Activated naive CD4-positive, alpha-beta T cell treated with anti-CD3 and anti-CD28 coated beads, Interleukin-2, amount 50 U/mL, for 72 hours (primary cell): ENCODE measurements at regions not wholly inside any gene's neighbourhood (a gene's known extent, or its start where the extent isn't known, plus 50 kb on each side); places are given as distances from the start of the nearest gene placed in this dataset.

Experiments
- ATAC-seq, 2 donors: fragments of 150-1000 bp; cut with Tn5 transposase; 2 replicates each; pipeline ENCODE4 v1.10.0; 2021; ENCODE audit warnings: mild to moderate bottlenecking in 2 of 2, moderate library complexity in 2 of 2
- DNase-seq, 2 donors: peaks; one replicate each; pipeline ENCODE4 v3.0.0; 2021 to 2022; ENCODE audit warnings: low spot score in 2 of 2
- H3K27ac Mint-ChIP-seq, 2 donors: one replicate each; pipeline ENCODE4 v1.8.0; 2022; ENCODE audit warnings: mild to moderate bottlenecking in 2 of 2, mixed read lengths in 2 of 2
- H3K36me3 Mint-ChIP-seq, 2 donors: one replicate each; pipeline ENCODE4 v1.8.0; 2022; ENCODE audit warnings: mixed read lengths in 2 of 2
- H3K9me3 Mint-ChIP-seq, 2 donors: one replicate each; pipeline ENCODE4 v1.8.0; 2022; ENCODE audit warnings: mixed read lengths in 2 of 2

DNA sequence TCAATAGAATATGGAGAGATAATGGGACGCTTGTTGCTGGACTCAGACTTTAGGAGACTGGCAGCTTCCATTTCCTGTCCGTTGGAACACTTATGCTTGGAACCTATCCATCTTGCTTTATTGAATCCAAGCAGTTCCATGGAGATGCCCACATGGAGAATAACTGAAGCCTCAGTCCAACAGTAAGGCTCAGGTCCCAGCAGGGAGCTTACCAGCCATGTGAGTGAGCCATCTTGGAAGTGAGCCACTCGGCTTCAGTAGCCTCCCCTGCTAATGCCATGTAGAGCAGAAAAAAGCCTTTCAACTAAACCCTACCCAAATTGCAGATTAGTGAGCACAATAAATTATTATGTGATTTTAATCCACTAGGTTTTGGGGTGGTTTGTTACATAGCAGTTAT is 538.8 kb upstream of the STXBP6 start:
- peaks cover 19 to 33% of the 10 kb centered on the region in 2 donors for H3K9me3 Mint-ChIP-seq
- peaks cover 0 to 26% of the 10 kb centered on the region in 2 donors for H3K36me3 Mint-ChIP-seq
- no peak overlapping the region for H3K27ac Mint-ChIP-seq
- ATAC-seq (no peak), DNase-seq (no peak)

DNA sequence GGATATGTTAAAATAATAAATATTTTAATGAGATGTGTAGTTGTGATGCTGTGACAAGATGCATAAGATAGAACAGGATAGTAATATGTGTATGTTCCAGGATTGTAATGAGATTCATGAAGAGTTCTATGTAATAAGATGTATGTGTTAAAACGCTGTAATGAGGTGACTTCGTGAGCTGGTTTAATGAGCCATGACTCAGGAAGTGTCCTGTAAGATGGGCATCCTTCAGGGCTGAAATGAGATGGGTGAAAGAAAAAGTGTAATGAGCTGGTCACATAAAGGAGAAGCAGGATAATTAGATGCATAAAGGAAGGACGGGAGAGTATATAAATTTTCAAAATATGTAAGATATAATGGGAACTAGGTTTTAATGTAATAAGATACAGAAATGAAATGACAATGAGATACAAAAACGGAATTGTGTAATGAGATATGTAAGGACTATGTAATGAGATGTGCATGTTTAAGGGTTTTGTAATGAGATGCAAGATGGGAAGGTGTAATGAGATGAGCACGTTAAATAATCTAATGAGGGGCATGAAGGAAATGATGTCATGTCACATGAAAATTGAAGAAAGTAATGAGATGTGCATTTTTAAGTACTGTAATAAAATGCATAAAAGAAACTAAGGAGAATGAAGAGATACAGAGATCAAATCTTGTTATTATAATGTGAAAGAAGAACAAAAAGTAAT is 524.8 kb upstream of the STXBP6 start:
- no peaks in the 10 kb centered on the region for H3K36me3 Mint-ChIP-seq
- ATAC-seq (no peak), DNase-seq (no peak)
- no peak overlapping the region for H3K27ac Mint-ChIP-seq
- peaks cover 11 to 21% of the 10 kb centered on the region in 2 donors for H3K9me3 Mint-ChIP-seq

DNA sequence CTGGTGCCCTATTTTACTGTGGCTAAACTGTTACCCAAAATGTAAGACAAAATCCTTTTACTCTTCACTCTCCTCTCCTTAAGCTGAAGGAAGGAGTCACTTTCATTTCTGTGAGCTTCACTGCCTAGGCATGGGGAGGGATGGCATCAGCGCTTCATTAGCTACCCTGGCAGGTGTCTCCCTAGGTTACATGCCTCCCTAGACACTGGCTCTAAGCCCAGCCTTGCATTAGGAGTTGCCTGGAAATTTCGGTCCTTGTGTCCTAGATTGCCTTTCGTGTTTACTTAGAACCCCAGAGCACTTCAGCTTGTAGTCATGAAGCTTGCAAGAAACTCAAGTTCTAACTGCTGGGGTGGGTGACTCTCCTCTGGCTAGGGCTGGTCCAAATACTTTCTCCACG is 520.5 kb upstream of the STXBP6 start:
- ATAC-seq (no peak), DNase-seq (no peak)
- H3K36me3 Mint-ChIP-seq = no peaks in the 10 kb centered on the region
- peaks cover 17 to 36% of the 10 kb centered on the region in 2 donors for H3K9me3 Mint-ChIP-seq
- no peak overlapping the region for H3K27ac Mint-ChIP-seq

DNA sequence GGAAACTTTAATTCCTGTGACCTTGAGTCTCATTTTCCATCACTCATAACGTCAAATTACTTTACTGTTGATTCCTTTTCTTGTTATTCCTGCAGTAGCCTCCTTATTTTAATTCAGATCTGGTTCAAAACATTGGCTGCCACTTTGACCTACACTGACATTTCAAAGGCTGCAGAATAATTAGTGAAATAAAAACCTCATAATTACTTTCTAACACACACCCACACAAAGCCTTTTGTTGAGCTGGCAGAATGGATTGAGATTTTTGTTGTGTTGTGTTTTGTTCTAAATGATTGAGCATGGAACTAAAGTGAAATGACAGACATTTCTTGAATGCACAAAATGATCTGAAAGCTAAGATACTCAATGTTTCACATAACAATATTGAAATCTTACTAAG is 507.5 kb upstream of the STXBP6 start:
- DNase-seq = no peak
- no peaks in the 10 kb centered on the region for H3K36me3 Mint-ChIP-seq
- ATAC-seq = no peak
- no peak overlapping the region for H3K27ac Mint-ChIP-seq
- peaks cover 20 to 26% of the 10 kb centered on the region in 2 donors for H3K9me3 Mint-ChIP-seq

DNA sequence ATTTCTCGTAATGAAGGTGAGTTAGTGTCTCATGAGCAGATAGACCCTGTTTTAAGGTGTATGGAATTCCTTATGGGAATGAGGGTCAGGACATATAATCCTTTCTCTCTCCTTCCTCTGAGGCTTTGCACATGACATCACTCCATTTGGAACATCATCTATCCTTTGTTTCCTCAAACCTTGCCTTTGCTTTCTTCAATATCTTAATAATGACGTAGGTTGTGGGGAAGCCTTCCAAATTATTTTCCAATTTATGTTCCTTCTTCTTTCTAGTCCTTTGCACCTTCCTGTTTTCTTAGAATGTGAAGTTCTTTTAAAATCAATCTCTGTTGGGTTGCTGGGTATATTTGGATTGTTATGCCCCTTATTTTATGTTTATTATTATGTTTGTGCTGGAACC is 502.9 kb upstream of the STXBP6 start:
- DNase-seq (no peak), ATAC-seq (no peak)
- H3K9me3 Mint-ChIP-seq = peaks cover 27 to 36% of the 10 kb centered on the region in 2 donors
- no peak overlapping the region for H3K27ac Mint-ChIP-seq
- H3K36me3 Mint-ChIP-seq = no peaks in the 10 kb centered on the region

DNA sequence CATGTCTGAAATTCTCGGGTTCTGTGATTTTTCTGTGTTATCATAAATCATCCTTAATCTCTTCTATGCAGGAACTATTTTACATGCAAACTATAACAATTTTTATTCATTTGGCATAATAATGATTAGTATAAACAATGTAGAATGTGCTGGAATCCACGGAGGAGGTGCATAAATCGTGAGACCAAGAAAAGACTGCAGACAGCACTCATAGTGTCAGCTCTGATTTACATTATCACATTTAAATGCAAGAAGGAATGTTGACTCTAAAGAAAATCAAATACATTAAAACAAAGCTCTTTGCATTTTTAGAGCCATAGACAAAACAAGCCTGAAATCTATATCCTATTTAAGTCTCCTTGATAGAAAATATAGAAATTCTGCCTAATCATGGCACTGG is 501.7 kb upstream of the STXBP6 start:
- ATAC-seq (no peak), DNase-seq (no peak)
- no peaks in the 10 kb centered on the region for H3K36me3 Mint-ChIP-seq
- peaks cover 30 to 36% of the 10 kb centered on the region in 2 donors for H3K9me3 Mint-ChIP-seq
- no peak overlapping the region for H3K27ac Mint-ChIP-seq

DNA sequence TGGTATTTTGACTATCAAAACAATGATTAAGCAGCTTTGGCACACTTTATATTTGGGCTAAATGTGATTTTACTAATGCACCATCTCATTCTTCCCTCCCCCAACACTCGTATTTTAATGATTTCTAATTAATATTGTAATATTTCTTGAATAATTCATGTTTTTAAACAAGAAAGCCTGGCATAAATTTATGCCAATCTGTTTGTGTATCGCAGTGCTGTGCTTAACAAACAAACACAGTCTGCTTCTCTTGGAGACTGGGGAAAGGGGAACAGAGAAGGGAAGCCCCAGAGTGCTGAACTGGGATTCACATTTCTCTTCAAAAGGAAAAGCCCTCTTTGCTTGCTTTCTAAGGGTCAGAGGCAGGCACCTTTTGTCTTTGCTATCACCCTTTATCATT is 496.9 kb upstream of the STXBP6 start:
- no peak for DNase-seq
- ATAC-seq = no peak
- Mint-ChIP-seq H3K27ac (no peak overlapping the region), H3K36me3 (no peaks in the 10 kb centered on the region), H3K9me3 (peaks cover 12 to 18% of the 10 kb centered on the region in 2 donors)

DNA sequence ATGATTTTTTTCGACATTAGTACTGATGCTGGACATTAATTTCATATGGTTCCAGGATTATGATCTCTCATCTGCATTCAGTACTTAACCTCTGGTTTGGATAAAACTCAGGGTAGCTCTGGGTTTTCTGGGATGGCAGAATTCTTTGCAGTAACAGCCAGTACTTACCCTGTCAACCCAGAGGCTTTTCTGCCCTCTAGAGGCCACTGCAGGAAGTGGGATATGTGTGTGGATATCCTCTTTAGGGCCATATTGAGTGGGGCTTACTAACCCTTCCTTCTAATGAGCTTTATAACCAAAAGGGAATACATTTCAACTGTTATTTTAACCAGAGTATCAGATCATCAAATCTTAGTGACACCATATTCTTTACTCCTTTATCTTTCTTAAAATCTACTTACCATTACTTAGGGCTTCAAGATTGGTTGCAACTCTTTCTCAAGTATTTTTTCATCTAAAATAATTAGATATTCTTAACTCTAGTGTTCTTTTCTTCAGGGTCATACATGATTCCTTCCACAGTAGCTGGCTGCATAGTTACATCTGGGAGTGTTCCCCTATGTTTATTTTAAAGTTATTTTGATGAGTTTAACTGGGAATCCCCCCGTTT is 488.0 kb upstream of the STXBP6 start:
- no peak overlapping the region for H3K27ac Mint-ChIP-seq
- peaks cover 14 to 27% of the 10 kb centered on the region in 2 donors for H3K9me3 Mint-ChIP-seq
- peaks cover 0 to 4% of the 10 kb centered on the region in 2 donors for H3K36me3 Mint-ChIP-seq
- ATAC-seq = no peak
- peak in 1 of 2 donors; percentile 6 for DNase-seq

DNA sequence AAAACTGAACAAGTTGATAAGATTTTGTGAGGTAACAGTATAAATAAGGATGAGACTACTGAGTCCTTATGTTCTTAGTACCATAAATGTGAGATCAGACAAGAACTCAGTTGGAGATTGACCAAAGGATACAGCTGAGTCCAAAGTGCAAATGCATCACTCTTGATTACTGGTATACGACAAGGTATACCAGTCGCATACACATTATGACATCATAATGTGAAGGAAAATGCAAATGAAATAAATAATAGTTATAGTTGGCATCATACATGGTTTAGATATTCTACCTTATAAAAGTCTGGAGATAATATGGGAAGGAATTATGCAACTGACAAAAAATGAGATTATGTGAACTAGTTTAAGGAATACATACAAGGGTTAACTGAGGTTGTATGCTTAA is 476.3 kb upstream of the STXBP6 start:
- Mint-ChIP-seq H3K36me3 (peaks cover 0 to under 1% of the 10 kb centered on the region in 2 donors), H3K9me3 (peaks cover 4 to 5% of the 10 kb centered on the region in 2 donors), H3K27ac (no peak overlapping the region)
- DNase-seq (no peak), ATAC-seq (no peak)

DNA sequence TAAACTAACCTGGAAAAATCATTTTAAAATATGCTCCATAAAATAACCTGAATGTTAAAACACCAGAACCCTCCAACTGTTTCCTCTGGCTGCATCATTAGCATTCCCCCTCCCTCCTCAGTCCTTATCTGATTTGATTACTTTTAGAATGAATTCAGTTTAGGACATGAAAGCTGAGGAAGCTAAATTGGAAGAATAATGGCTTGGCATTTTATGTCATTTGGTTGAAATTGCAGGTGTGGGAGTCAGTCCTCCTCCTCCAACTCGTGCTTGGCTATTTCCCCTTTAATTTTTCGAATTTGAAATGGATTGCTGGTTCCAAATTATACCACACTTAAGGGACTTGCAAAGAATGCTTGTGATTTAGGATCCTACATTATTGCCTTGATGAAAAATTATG is 473.0 kb upstream of the STXBP6 start:
- no peak overlapping the region for H3K27ac Mint-ChIP-seq
- H3K36me3 Mint-ChIP-seq = no peaks in the 10 kb centered on the region
- peaks cover 9 to 22% of the 10 kb centered on the region in 2 donors for H3K9me3 Mint-ChIP-seq

DNA sequence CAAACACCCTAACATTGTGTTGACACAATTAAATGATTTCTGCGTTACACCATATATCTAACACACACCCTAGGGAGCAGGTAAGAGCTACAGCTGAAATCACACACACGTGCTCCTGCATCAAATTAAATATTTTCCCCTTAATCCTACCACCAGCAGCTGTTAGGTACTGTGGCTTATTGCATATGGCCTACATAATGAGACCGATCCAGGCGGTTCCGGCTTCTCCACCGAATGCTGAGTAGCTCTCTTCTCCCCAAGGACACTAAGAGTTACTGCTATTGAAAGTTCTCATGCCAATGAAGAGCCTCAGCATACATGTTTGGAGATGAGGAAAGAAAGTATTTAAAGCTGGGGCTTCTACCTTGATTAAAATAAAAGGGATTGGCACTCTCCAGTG is 472.2 kb upstream of the STXBP6 start:
- no peak for ATAC-seq
- H3K9me3 Mint-ChIP-seq = peaks cover 9 to 23% of the 10 kb centered on the region in 2 donors
- H3K36me3 Mint-ChIP-seq = no peaks in the 10 kb centered on the region

More for the DNA sequence above, 473.0 kb upstream of the STXBP6 start:
- ATAC-seq (no peak), DNase-seq (no peak)

DNA sequence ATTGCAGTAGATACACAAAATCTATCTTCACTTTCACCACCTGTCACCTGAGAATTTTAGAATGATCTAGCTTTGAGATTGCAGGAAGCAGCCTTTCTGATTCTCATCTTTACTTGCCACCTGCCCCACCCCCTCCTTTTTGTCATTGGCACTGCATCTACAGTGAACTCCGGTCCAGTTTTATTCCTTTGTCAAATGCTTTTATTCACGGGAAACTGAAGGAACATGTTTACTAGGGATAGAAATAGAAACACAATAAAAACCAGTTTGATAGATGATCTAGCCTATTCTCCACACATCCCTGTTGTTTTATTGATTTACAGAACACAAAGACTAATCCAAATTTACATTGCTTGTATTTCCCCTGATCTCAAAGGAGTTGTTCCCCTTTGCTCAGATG is 471.7 kb upstream of the STXBP6 start:
- H3K27ac Mint-ChIP-seq = no peak overlapping the region
- no peaks in the 10 kb centered on the region for H3K36me3 Mint-ChIP-seq
- H3K9me3 Mint-ChIP-seq = peaks cover 9 to 23% of the 10 kb centered on the region in 2 donors
- DNase-seq (no peak), ATAC-seq (no peak)

More for the DNA sequence above, 472.2 kb upstream of the STXBP6 start:
- DNase-seq = no peak
- no peak overlapping the region for H3K27ac Mint-ChIP-seq

DNA sequence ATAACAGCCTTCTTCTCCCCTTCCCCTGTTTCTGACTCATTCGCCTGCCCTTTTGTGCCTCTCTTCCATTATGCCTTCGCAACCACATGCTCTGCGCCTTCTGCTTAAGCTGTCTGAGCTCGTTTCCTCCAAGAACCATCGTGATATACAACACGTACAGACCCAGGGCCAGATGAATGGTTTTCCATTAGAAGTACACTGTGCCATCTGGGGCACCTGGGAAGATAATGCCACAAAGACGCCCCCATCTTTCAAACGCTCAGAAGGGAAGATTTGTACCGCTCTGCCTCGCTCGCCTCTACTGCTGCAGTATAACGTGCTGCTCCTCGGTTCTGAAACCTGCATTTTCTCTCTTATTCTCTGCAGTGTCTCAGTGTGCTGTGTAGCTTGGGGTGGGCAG is 470.9 kb upstream of the STXBP6 start:
- ATAC-seq (no peak), DNase-seq (no peak)
- no peaks in the 10 kb centered on the region for H3K36me3 Mint-ChIP-seq
- peaks cover 10 to 24% of the 10 kb centered on the region in 2 donors for H3K9me3 Mint-ChIP-seq
- H3K27ac Mint-ChIP-seq = no peak overlapping the region

DNA sequence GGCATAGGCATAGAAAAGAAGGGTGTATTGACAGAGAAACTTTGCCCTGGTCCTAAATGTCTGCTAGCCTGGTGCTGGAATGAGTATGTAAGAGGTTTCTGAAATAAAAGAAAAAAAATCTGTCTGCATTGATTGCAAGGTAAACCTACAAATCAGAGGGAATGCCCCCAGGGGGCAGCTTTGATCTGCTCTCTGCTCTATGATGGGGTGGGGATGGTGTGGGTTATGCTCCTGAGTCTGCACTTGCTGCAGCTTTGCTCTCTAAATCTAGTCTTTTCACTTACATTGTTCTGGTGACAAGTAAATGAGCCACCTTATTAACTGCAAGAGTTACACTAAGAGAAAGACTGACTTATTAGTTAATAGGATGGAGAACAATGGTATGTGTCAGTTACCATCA is 468.4 kb upstream of the STXBP6 start:
- no peak overlapping the region for H3K27ac Mint-ChIP-seq

DNA sequence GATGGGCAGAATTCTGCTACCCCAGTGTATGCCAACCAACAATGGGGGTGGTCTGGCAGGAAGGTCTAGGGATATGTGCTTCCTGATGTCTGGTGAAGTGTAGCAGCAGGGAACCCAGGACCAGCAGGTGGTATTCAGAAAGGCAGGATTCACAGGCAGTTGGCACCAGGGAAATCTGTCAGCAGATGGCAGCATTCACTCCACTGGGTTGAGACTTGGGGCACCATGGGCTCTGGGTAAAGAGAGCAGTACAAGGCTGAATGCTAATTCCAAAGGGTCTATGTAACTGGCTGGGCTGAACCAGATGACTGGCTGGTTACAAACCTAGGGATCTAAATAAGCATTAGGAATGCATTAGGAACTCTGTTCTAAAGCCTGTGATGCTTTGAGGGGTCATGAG is 466.9 kb upstream of the STXBP6 start:
- ATAC-seq (no peak), DNase-seq (no peak)
- Mint-ChIP-seq H3K36me3 (no peaks in the 10 kb centered on the region), H3K27ac (no peak overlapping the region), H3K9me3 (peaks cover 30 to 40% of the 10 kb centered on the region in 2 donors)

More for the DNA sequence above, 468.4 kb upstream of the STXBP6 start:
- Mint-ChIP-seq H3K9me3 (peaks cover 22 to 35% of the 10 kb centered on the region in 2 donors), H3K36me3 (no peaks in the 10 kb centered on the region)
- ATAC-seq = no peak
- DNase-seq = no peak

DNA sequence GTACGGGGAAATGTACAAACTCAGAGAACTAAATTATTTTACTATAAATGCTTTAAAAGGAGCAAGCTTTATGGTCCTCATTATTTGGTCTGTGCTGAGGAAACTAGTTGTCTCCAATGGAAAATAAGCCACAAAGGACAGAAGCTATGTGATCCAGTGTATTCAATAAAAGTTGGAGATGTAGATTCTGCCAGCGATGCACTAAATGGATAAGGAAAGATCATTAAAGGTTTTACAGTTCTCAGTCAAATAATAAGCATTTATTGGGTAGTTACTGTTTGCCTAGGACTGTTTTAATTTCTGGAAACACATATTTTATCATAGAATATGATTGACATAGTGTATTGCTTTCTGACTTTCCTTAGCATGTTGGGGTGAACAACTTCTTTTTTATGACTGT is 458.9 kb upstream of the STXBP6 start:
- Mint-ChIP-seq H3K27ac (no peak overlapping the region), H3K36me3 (no peaks in the 10 kb centered on the region), H3K9me3 (peaks cover 19 to 30% of the 10 kb centered on the region in 2 donors)
- no peak for ATAC-seq
- DNase-seq = no peak

DNA sequence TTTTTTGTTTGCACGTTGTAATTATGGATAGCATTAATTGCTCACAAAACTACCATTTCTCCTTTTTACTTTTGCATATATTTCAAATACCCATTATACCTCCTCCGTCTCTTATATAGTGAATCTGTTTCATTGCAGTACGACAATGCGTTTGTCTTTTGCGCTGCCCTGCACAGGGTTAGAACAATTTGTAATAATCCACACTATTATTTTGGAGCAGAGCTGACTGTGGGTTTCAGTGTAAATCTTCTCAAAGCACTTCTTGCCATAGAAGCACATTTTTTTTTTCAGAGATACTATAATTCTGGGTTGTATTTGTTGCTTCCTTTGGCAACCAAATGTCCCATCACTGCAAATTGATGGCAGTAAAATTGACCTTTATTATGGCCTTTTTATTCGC is 451.8 kb upstream of the STXBP6 start:
- Mint-ChIP-seq H3K36me3 (no peaks in the 10 kb centered on the region), H3K27ac (no peak overlapping the region), H3K9me3 (peaks cover 6 to 12% of the 10 kb centered on the region in 2 donors)
- no peak for ATAC-seq
- no peak for DNase-seq

DNA sequence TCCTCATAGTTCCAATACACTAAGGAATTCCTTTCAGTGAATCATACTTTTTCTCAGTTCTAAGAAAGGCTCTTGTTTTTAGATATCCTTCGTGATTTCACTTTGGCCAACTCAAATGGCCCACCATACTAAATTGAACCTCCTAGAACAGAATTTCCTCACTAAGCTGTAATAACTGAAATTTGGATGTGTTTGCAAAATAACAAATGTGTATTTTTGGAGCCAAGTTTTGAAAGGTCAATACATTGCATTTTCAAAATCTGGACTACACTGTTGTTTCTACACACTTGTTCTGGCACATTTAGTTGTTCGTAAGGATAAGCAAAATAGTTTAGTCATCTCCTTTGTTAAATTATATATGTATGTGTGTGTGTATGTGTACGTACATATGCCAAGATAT is 439.0 kb upstream of the STXBP6 start:
- Mint-ChIP-seq H3K36me3 (no peaks in the 10 kb centered on the region), H3K9me3 (no peaks in the 10 kb centered on the region), H3K27ac (no peak overlapping the region)
- ATAC-seq (no peak), DNase-seq (no peak)
